GM21526 (cell line): ENCODE measurements at regions not wholly inside any gene's neighbourhood (a gene's known extent, or its start where the extent isn't known, plus 50 kb on each side); places are given as distances from the start of the nearest gene placed in this dataset.
"Not testable (repeated sequence)": the region's sequence is repeated elsewhere in the genome, so short reads cannot be mapped to it uniquely, and the experiment has no call there.

Experiments used
- ATAC-seq: cut with Tn5 transposase; IDR thresholded peaks from one replicate; pipeline ENCODE4 v1.9.1; 2021; ENCODE audit warnings: moderate library complexity; ENCODE audit not compliant: unreplicated experiment, low FRiP score

DNA sequence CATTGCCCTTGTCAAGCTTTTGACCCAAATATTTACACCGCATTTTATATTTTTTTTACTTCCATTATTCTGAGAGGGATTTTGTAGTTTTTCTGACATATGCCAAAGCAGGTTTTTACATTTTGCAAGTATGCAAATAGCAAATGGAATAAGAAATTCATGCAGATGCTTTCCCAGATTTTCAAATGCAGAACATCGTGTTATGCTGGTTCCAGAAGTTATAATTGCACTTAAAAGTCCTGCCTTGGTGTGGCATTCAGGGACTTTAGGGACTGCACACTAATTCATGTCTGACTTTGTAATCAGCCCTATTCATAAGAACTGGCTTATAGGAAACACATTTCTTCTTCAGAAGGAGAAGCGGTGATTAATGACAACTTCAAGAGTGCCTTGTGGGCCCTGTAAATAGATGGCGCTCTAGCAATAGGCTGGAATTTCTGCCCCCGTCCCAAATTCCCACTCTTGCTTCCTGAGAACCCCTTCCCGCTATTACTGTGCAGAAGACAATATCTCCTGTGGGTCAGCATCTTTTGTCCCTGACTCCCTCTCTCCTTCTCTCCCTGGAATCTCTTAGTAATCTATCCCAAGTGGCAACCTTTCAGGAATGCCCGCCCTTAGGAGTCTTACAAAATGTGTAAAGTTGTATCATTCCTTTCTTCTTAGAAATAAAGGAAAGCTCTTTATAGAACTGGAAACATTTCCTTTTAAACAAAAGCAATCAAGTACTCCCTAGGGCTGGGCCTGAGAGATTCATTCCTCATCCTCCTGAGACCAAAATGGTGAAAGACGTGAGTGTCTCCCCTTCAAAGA is 264.0 kb downstream of the INHBA start:
- ATAC-seq: no peak

DNA sequence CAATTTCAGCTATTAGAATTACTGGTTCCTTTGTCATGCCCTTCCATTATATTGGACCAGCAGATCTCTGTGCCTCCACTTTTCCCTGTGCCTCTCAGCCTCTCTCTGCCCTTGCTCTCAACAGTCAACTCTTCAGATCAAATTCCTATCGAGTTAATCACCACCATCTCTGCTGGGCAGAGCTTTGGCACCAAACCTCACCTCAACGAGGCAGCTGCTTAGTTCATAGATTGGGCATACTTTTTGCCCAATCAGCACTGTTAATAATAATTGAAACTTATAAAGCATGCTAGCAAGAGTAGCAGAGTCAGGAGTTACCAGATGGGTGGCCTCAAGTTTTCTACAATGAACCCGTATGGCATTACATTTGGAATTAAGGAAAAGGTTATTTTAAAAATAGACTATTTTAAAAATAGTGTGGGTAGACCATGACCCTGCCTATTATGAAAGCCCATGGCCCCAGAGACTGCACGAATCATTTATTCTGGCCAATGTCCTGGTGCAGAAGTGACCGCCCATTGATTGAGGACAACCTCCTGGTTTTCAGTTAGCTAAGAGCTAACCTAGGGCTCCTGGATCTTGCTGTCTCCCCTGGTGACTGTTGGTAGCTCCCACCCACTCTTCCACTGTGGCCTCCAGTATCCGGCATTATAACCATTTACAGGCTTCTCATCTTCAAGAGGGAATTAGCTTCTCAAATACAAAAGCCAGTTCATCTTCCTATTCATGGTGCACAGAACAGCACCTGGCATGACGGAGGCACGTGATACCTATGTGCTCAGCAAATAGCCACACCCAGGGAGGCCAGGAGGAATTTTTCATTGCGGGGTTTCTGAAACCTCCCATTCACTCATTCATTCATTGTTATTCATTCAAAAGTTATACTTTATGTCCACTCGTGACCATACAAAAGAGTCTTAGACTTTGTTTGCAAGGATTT is 265.4 kb downstream of the INHBA start:
- no peak for ATAC-seq

DNA sequence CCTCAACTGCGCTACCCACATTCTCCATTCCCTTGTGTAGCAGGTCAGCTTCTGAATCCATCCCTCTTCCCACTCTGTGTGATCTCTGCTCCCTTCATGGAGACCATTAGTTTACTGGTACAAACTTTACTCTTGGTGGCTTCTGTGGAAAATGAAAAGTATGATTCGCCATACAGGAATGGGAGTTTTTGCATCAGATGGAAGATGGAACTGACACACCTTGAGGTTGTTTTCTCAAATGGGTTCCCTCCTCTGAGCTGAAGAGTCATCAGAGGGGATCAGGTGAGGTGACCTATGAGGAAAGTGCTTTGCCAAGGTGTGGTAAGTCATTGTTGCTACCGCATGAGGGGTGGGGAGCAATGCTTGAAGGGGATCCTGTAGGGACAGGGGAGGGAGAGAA is 266.8 kb downstream of the INHBA start:
- no peak for ATAC-seq

DNA sequence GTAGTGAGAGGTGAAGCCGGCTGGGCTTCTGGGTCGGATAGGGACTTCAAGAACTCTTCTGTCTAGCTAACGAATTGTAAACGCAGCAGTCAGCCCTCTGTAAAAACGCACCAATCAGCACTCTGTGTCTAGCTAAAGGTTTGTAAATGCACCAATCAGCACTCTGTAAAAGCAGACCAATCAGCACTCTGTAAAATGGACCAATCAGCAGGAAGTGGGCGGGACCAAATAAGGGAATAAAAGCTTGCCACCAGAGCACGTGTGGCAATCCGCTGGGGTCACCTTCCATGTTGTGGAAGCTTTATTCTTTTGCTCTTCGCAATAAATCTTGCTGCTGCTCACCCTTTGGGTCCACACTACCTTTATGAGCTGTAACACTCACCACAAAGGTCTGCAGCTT is 267.9 kb downstream of the INHBA start:
- ATAC-seq: not testable (repeated sequence)

DNA sequence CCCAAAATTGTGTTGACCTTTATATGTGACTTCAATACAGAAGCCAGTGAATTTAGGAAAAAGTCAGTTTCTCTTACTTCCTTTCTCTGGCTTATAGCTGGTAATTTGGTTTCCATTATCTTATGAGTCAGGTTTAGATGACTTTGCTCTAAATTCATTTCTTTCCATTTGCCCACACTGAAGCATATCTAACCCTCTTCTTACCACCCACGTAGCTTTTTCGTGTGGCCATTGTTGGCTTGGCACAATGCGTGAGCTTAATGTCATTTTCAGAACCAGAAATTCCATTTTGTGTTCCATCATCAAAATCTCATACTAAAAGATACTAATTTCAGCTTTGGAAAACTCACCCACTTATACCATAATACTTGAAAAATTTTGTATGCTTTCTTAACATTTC is 271.2 kb downstream of the INHBA start:
- no peak for ATAC-seq

DNA sequence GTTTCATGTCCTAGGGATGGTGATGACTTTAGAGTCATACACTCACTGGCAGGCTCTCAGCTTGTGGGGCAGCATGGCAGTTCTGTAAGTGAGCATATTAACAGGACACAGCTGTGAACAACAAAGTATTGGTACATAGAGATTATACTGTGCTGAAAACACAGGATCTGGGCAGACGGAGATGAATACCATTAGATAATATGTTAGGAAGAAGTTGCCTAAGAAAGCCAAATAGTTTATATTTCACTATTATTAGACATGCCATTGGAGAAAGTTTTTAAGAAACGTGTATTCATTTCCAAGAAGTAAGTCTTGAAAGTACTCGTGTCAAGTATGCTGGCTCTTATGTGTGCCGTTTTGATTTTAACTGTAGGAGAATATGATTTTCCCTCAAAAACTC is 274.5 kb downstream of the INHBA start:
- no peak for ATAC-seq

DNA sequence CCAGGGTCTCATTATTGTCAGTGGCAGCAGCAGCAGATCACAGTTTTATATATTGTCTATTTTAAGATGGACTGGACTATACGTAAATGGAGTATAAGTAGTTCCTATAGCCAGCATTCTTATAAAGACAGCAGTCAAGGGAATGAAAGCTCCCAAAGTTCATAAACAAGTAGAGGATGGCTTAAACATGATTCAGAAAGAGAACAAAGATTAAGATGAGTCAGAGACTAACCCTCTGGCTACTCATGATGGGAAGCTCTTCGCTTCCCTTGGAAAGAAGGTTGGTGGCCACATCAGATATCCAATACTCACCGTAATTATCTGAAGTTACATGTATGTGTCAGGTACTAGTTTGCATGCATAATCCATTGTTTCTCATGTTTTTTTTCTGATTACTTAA is 277.0 kb downstream of the INHBA start:
- no peak for ATAC-seq

DNA sequence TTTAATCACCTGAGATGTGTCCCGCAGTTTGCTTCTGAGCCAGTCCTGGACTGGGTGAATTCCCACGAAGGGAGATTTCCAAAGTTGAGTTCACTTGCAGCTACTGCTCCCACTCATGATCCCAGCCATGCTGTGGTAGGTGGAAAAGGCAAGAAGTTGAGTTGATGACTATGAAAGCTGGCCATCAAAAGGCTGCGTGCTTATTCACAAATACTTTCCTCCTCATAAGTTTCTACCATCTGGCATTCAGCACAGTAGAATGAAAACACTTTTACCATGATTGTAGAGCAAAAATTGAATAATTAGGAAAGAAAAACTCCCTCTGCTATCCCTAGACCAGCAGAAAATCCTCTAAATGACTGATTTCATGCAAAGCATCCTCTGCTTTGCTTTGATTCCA is 281.8 kb downstream of the INHBA start:
- no peak for ATAC-seq

DNA sequence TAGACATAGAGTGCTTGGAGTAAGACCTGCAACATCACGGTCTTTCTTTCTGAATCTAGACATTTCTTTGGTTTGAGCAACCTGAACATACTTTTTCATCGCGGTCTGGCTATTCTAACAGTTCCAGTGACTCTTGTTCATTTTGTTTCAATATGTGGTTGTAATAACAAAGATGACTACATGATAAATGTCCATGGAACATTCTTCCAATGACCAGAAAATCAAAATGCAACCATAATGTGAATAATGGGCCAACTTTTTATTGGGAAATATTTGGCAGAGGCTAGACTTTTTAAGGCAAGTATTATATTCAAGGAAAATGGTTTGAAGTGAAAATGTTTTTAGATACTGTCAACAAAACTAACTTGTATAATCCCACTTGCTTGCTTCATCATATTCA is 282.5 kb downstream of the INHBA start:
- no peak for ATAC-seq

DNA sequence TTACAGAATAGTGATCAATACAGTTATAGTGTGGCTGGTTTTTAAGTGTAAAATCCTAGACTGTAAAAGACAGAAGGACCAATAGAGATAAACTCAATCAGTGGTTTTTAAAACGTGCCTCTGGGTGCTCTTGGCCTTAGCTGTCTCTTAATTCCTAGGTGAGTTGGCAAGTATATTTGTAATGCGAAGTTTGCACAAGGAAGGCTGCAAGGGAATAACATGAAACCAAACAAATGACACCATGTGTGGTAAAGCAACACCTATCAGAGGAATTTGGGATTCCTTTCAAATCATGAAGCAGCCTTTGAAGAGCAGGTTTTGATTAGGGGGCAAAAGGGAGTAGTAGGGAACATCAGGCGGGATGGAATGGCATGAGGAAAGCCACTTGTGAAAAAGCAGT is 284.6 kb downstream of the INHBA start:
- no peak for ATAC-seq

DNA sequence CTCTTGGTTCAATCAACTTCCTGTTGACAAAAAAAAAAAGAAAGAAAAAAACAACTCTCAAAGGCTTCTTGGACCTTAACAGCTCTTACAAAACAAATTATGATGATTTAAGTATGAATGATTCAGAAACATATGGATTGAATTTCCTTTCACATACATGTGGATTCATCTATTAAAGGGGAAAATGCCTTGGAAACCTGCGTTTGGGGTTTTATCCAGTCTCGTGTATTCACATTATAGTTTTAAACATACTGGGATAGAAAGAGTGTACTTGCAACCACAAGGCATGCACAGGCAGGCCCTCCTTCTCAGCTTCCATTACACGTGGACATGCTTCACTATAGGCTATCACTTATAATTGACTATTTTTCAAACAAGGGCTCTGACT is 286.7 kb downstream of the INHBA start:
- no peak for ATAC-seq

DNA sequence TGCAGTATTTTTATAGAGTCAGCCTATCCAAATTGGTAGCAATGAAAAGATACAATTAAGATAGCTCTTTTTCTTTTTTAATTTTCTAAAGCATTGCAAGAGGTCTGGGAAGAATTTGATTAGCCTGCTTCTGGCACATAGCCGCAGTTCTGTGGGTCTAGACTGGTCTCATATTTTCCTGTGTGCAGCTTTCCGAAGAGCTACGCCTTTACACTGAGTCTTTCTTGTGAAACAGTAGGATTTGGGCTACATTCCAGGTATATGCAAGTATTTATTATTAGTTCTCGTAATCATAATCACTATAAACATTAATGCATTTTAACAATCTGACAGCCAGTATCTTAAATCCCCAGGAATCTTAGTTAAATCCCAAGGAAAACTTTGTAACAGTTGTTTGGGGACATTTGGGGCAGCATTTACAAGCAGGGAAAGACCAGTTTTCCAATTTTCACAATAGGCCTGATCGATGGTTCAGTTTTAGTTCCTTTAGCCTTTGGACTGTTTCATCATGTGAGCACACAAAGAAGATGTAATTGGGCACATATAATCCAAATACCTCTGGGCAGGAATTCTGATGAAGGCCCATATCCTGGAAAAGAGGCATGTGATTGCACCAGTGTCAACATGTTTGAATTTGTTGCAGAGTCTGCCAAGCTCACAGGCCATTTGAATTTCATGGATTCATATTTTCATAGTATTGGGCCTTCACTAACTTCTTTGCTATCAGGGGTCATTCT is 287.3 kb downstream of the INHBA start:
- no peak for ATAC-seq

DNA sequence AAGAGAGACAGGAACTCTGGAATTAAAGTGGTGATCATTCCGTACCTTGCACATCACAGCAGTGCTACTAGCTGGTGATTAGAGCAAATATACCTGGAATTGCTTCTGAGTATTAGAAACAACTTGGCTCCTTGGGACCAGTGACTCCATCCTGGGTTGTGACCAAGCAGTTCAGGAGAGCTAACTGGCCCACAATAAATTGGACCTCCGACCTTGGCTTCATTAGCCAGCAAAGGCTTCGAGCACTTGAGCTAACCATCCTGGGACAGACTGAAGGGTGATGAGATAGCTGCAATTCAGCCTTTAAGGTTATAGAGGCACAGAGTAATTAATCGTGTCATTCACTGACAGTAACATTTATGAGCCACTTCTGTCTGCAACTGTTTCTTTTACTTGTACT is 287.8 kb downstream of the INHBA start:
- ATAC-seq: no peak

DNA sequence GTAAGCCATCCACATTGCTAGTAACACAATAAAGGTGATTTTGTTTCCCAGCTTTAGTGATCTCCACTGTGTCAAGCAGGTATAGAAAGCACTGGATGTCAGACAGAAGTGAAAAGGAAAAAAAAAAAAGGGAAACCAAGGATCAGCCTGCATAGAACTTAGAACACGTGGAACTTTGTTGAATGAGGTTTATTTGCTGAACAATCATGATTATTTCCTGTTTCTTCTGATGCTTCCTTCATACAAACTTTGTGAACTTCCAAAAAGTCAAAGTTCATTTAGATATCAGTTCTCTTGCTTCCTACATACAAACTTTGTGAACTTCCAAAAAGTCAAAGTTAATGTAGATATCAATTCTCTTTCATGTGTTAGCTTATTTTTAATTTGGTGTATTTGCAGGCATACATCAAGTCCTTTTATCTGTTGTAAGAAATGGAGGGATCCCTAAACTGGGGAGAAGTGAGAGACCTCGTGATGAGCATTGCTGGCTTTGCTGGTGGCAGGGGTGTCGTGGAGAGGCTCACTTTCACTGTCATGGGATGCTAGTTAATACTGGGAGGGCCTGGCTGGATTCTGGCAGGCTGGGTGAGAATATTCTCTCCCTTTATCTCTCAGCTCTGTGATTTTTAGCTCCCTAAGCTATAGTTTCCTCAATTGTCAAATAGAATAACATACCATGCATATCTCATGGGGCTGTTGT is 298.4 kb downstream of the INHBA start:
- no peak for ATAC-seq

DNA sequence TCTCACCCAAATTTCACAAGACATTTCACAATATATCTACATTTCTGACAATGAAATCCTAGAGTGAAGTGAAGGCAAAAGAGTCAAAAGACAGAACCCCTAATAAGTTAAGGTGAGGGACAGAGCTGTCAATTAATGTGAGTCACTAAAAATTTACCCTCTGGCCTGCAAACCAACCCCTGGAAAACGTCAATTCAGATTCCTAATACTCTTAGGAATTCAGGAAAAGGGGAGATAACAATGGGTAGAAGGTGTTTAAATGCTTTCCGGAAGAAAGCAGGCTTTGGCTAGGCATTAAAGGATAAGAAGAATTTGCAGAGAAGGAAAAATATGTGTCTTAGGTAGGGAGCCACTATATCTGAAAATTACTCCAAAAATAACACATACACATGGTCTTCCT is 299.6 kb downstream of the INHBA start:
- no peak for ATAC-seq

DNA sequence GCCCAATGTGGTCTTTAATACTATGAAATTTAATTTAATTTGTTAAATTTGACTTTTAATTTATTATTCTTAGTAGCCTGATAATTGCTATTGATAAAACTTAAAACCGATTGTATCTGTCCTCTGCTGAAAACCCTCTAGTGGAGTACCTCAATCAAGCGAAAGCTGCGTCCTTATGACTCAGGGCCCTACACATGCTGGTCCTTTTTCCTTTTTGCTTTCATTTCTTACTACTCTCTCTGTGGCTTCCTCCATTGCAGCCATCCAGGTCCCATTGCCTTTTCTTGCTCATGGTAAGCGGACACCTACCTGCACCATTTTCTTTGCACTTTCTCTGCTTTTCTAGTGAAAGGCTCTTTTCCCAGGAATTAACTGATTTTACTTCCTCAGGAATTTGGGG is 301.1 kb downstream of the INHBA start:
- no peak for ATAC-seq

DNA sequence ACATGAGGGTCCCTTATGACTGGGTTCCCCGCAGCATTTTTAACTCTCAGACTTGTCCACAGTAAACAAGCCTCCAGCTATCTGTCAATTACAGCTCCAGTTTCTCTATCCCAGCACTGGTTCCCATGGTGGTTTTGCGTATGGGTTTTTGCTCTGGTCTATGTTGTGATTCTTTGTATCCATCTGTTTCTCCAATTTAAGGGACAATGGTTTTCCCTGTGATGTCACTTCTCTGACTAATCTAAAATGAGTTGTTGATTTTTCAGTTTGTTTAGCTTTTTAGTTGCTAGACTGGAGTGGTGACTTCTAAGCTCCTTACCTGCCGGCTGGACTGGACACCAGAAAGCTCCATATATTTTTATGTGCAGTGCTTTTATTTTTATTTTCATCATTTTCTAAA is 303.7 kb downstream of the INHBA start:
- no peak for ATAC-seq

DNA sequence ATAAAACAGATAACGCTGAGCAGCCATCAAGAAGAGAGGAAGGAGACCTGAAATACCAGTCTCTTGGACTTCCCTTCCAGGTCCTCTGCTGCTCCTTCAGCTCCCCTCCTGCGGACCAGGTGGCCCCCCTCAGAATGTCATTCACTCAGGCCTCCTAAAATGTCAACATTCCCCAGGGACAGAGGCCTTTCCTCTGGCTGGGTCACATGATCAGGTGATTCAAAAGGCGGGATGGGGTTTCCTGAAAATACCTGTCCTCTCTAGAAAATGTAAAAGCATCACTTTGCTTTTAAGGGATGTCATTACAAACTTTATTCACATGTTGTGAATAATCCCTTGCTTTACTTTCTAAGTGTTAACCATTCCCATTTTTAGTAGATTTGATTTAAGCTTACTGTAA is 311.1 kb downstream of the INHBA start:
- no peak for ATAC-seq

DNA sequence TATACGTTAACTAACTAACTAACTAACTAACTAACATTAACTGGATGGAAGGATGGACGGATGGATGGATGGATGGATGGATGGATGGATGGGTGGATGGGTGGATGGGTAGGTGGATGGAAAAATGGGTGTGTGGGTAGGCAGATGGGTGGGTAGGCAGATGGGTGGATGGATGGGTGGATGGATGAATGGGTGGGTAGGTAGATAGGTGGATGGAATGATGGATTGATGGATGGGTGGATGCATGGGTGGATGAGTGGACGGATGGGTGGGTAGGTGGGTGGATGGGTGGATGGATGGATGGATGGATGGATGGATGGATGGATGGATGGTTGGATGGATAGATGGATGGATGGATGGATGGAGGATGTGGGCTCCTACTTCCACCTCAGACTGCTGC is 314.0 kb downstream of the INHBA start:
- ATAC-seq: not testable (repeated sequence)

DNA sequence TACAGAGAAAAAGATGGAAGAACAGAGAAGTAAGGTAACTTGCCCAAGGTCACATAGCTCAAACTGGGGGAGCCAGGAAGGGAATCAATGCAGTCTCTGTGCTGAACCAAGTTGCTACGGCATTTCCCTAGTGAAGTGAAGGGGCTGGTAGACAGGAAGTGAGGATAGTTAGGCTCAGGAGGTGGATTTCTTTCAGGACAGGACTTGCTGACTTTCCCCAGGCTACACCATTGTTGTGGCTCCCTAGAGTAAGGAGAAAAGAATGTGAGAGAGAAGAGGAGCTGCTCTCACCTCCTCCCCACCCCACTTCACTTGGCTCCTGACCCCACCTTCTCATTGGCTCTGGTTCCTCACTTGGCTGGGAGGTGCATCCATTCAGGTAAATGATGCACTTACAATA is 316.9 kb downstream of the INHBA start:
- ATAC-seq: no peak

DNA sequence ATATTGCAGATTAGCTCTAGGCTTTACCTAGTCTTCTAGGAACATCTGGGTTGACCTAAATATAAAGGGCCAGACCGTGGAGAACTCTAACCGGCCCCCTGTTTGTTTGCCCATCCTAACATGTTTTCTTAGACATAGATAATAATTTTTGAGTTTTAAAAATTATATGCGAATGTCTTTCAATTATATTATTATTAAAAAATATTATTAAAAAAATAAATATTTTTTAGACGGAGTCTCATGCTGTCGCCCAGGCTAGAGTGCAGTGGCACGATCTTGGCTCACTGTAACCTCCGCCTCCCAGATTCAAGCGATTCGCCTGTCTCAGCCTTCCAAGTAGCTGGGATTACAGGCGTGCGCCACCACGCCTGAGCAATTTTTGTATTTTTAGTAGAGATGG is 318.5 kb downstream of the INHBA start:
- no peak for ATAC-seq
